Kidney epithelial cell (primary cell): ENCODE measurements at regions not wholly inside any gene's neighbourhood (a gene's known extent, or its start where the extent isn't known, plus 50 kb on each side); places are given as distances from the start of the nearest gene placed in this dataset.

Experiments
- DNase-seq: peaks from one replicate; pipeline ENCODE4 v3.0.0-alpha.2; 2010; ENCODE audit warnings: low read depth
- H3K27me3 ChIP-seq: 2 replicates; pipeline ENCODE4 v1.6.0; 2011; ENCODE audit warnings: low read length; ENCODE audit not compliant: control insufficient read depth, insufficient read depth
- H3K36me3 ChIP-seq: 2 replicates; pipeline ENCODE4 v1.5.1; 2011; ENCODE audit warnings: low read length; ENCODE audit not compliant: control insufficient read depth, insufficient read depth
- H3K4me3 ChIP-seq: 2 replicates; pipeline ENCODE4 v1.5.1; 2011; ENCODE audit warnings: low read depth, mild to moderate bottlenecking, control low read depth, low read length
- CTCF ChIP-seq: IDR thresholded peaks from 2 replicates; pipeline ENCODE4 v1.5.1; 2011; ENCODE audit warnings: mild to moderate bottlenecking, moderate library complexity, low read length, control low read depth, inconsistent platforms; ENCODE audit not compliant: insufficient read depth, poor library complexity, severe bottlenecking

GRCh38 chr21:23475281-23476219 is 2131.7 kb downstream of the MRPL39 start:
- DNase-seq = no peak
- Histone ChIP-seq H3K27me3 (no peaks in the 10 kb centered on the region), H3K36me3 (no peaks in the 10 kb centered on the region), H3K4me3 (no peak overlapping the region)
- TF ChIP-seq CTCF = no peak

GRCh38 chr21:23471877-23472276 is 2135.4 kb downstream of the MRPL39 start:
- DNase-seq = no peak
- no peaks in the 10 kb centered on the region for H3K27me3 ChIP-seq
- H3K36me3 ChIP-seq = no peaks in the 10 kb centered on the region
- TF ChIP-seq CTCF = no peak
- H3K4me3 ChIP-seq = no peak overlapping the region

GRCh38 chr21:23463365-23463764 is 2143.9 kb downstream of the MRPL39 start:
- Histone ChIP-seq H3K36me3 (no peaks in the 10 kb centered on the region), H3K4me3 (no peak overlapping the region), H3K27me3 (no peaks in the 10 kb centered on the region)
- no peak for TF ChIP-seq CTCF
- no peak for DNase-seq

- no peak for DNase-seq
Observed at GRCh38 chr21:23455676-23456075, 2151.6 kb downstream of the MRPL39 start.

GRCh38 chr21:23452384-23453083 is 2154.7 kb downstream of the MRPL39 start:
- TF ChIP-seq CTCF = peak; percentile 46

More at GRCh38 chr21:23455676-23456075, 2151.6 kb downstream of the MRPL39 start:
- no peak for TF ChIP-seq CTCF
- Histone ChIP-seq H3K4me3 (no peak overlapping the region), H3K27me3 (no peaks in the 10 kb centered on the region), H3K36me3 (no peaks in the 10 kb centered on the region)

More at GRCh38 chr21:23452384-23453083, 2154.7 kb downstream of the MRPL39 start:
- H3K27me3 ChIP-seq = no peaks in the 10 kb centered on the region
- peak; percentile 9 for DNase-seq
- H3K4me3 ChIP-seq = no peak overlapping the region
- H3K36me3 ChIP-seq = no peaks in the 10 kb centered on the region
